ENCODE measurements at regions not wholly inside any gene's neighbourhood (a gene's known extent, or its start where the extent isn't known, plus 50 kb on each side); places are given as distances from the start of the nearest gene placed in this dataset.
A peak's percentile ranks its signal among the peaks of the same experiment; 100 is the strongest.

GRCh38 chr5:126031989-126032716, 391.1 kb upstream of the GRAMD2B start:
- TF ChIP-seq CTCF (IDR thresholded peaks at IDR 0.05; ENCODE audit: borderline replicate concordance): no peak
- H3K27ac ChIP-seq (replicated peaks): peak overlapping the region; percentile 17
- H3K27me3 ChIP-seq (ENCODE audit: low read depth): no peaks in the 10 kb centered on the region
- H3K36me3 ChIP-seq: no peaks in the 10 kb centered on the region
- H3K9me3 ChIP-seq (replicated peaks): peaks cover 26% of the 10 kb centered on the region
- DNase-seq: peak; percentile 68
- H3K4me3 ChIP-seq: no peak overlapping the region
- intact Hi-C loops (cut with micrococcal nuclease): no loop called here
- H3K4me1 ChIP-seq: peaks cover 11% of the 10 kb centered on the region

DNA sequence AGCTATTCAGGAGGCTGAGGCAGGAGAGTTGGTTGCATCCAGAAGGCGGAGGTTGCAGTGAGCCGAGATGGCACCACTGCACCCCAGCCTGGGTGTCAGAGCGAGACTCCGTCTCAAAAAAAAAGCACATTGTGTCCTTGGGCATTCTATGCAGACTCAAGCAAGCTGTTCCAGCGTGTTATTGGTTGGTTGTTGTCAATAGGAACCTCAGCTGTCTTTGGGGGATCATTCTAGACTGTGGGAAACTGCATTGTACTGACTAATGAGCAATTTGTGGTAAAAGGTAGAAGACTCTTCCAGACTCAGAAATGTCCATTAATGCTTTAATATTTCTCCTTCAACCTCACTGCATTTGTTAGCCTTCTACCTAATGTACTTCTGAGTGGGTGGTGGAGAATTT, 379.5 kb upstream of the GRAMD2B start:
- Histone ChIP-seq H3K27me3 (ENCODE audit: low read depth) (no peaks in the 10 kb centered on the region), H3K36me3 (no peaks in the 10 kb centered on the region), H3K9me3 (replicated peaks) (no peaks in the 10 kb centered on the region), H3K27ac (replicated peaks) (peak overlapping the region; percentile 89), H3K4me1 (peaks cover 32% of the 10 kb centered on the region), H3K4me3 (peak overlapping the region; percentile 22)
- no peak for TF ChIP-seq CTCF (IDR thresholded peaks at IDR 0.05; ENCODE audit: borderline replicate concordance)
- no peak for DNase-seq
- intact Hi-C loops (cut with micrococcal nuclease): no loop called here

DNA sequence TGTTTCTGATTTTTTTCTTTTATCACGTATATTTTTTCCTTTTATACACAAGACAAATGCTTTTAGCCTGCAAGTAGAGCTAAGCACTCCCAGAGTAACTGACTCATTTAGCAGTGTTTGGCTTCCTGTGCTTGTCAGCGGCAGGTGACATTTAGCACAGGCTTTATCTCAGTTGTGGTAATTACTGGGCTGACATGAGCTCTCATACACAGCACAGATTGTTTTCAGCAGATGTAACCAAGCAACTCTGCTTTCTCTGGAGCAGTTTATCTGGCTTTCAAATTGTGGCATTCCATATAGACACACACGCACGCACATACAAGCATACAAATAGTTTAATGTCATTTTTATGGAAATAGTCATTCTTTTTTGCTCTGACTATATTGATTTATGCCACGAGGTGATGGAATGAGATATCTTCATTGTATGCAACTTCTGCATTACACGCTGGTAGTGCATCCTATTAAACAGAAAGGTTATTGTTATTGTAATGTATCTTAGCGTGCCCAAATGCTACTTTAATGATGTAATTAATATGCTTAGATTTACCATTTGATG, 379.0 kb upstream of the GRAMD2B start:
- intact Hi-C loops (cut with micrococcal nuclease): no loop called here
- no peak for TF ChIP-seq CTCF (IDR thresholded peaks at IDR 0.05; ENCODE audit: borderline replicate concordance)
- no peaks in the 10 kb centered on the region for H3K27me3 ChIP-seq (ENCODE audit: low read depth)
- H3K4me3 ChIP-seq: peak overlapping the region; percentile 28
- DNase-seq: no peak
- no peaks in the 10 kb centered on the region for H3K9me3 ChIP-seq (replicated peaks)
- no peaks in the 10 kb centered on the region for H3K36me3 ChIP-seq
- H3K4me1 ChIP-seq: peaks cover 32% of the 10 kb centered on the region
- peak overlapping the region; percentile 89 for H3K27ac ChIP-seq (replicated peaks)

- TF ChIP-seq CTCF (IDR thresholded peaks at IDR 0.05; ENCODE audit: borderline replicate concordance): no peak
Measured at GRCh38 chr5:126044931-126045565, 378.2 kb upstream of the GRAMD2B start.

DNA sequence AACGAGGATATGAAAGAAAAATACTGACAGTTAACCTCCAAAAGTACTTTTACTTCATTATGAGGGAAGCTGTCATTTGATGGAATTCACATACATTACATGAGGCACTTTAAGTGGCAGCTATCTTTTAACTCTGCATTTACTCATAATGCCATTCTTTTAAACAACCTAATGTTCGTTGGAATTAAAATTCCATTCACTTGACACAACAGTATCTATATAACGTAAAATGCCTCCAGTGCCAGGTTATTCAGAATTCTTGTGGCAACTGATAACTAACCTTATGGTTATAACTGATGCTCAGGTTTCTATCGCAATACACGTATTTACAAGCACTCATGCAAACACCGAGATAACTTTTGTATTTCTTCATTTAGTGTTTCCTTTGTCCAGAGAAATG, 376.9 kb upstream of the GRAMD2B start:
- H3K9me3 ChIP-seq (replicated peaks): no peaks in the 10 kb centered on the region
- H3K4me1 ChIP-seq: peaks cover 32% of the 10 kb centered on the region
- DNase-seq: no peak
- no peaks in the 10 kb centered on the region for H3K27me3 ChIP-seq (ENCODE audit: low read depth)
- H3K27ac ChIP-seq (replicated peaks): peak overlapping the region; percentile 20
- intact Hi-C loops (cut with micrococcal nuclease): no loop called here
- H3K36me3 ChIP-seq: no peaks in the 10 kb centered on the region
- TF ChIP-seq CTCF (IDR thresholded peaks at IDR 0.05; ENCODE audit: borderline replicate concordance): no peak
- H3K4me3 ChIP-seq: no peak overlapping the region

More at GRCh38 chr5:126044931-126045565, 378.2 kb upstream of the GRAMD2B start:
- H3K27ac ChIP-seq (replicated peaks): peak overlapping the region; percentile 89
- no peaks in the 10 kb centered on the region for H3K27me3 ChIP-seq (ENCODE audit: low read depth)
- no peaks in the 10 kb centered on the region for H3K36me3 ChIP-seq
- intact Hi-C loops (cut with micrococcal nuclease): no loop called here
- H3K4me1 ChIP-seq: peaks cover 32% of the 10 kb centered on the region
- no peak overlapping the region for H3K4me3 ChIP-seq
- H3K9me3 ChIP-seq (replicated peaks): no peaks in the 10 kb centered on the region
- no peak for DNase-seq

Data from left ventricle myocardium inferior (tissue), 1 donor.